Loucy (cell line): ENCODE measurements at regions not wholly inside any gene's neighbourhood (a gene's known extent, or its start where the extent isn't known, plus 50 kb on each side); places are given as distances from the start of the nearest gene placed in this dataset.

Experiments
- H2AFZ ChIP-seq: fragments of 200-600 bp; sonication (generic); 2 replicates; pipeline ENCODE4 v1.6.0; 2016; ENCODE audit warnings: antibody characterized with exemption, mild to moderate bottlenecking, low read length, moderate library complexity
- H3F3A ChIP-seq: fragments of 200-600 bp; 2 replicates; pipeline ENCODE4 v1.6.0; 2016; ENCODE audit warnings: antibody characterized with exemption, low read depth, mild to moderate bottlenecking
- H3K27me3 ChIP-seq: fragments of 200-600 bp; sonication (generic); 2 replicates; pipeline ENCODE4 v1.6.1; 2014; ENCODE audit warnings: low read length, mild to moderate bottlenecking; ENCODE audit not compliant: insufficient read depth, poor library complexity, severe bottlenecking
- H3K36me3 ChIP-seq: fragments of 200-600 bp; sonication (generic); 2 replicates; pipeline ENCODE4 v1.6.1; 2016; ENCODE audit warnings: low read length; ENCODE audit not compliant: insufficient read depth
- H3K4me1 ChIP-seq: fragments of 200-600 bp; sonication (generic); 2 replicates; pipeline ENCODE4 v1.5.1; 2014; ENCODE audit warnings: low read length, mild to moderate bottlenecking; ENCODE audit not compliant: insufficient read depth, poor library complexity, severe bottlenecking
- H3K4me2 ChIP-seq: fragments of 200-600 bp; sonication (generic); 2 replicates; pipeline ENCODE4 v1.6.0; 2014; ENCODE audit warnings: antibody characterized with exemption, low read length, low read depth, mild to moderate bottlenecking; ENCODE audit not compliant: poor library complexity, severe bottlenecking
- H3K4me3 ChIP-seq: fragments of 200-600 bp; sonication (generic); 2 replicates; pipeline ENCODE4 v1.5.1; 2014; ENCODE audit warnings: low read length, mild to moderate bottlenecking, mixed read lengths; ENCODE audit not compliant: poor library complexity, severe bottlenecking
- H3K79me2 ChIP-seq: fragments of 200-600 bp; sonication (generic); 2 replicates; pipeline ENCODE4 v1.6.1; 2014; ENCODE audit warnings: low read length; ENCODE audit not compliant: insufficient read depth
- H3K9ac ChIP-seq: fragments of 200-600 bp; sonication (generic); 2 replicates; pipeline ENCODE4 v1.6.0; 2014; ENCODE audit warnings: mild to moderate bottlenecking, low read depth, low read length, moderate library complexity; ENCODE audit not compliant: poor library complexity, severe bottlenecking
- H3K9me2 ChIP-seq: fragments of 200-600 bp; sonication (generic); replicated peaks from 2 replicates; pipeline ENCODE4 v1.6.1; 2016; ENCODE audit warnings: low read depth, low read length, mixed read lengths
- H3K9me3 ChIP-seq: fragments of 200-600 bp; sonication (generic); 2 replicates; pipeline ENCODE4 v1.6.1; 2014; ENCODE audit warnings: mild to moderate bottlenecking, antibody characterized with exemption, low read length, low read depth; ENCODE audit not compliant: insufficient read depth
- H4K20me1 ChIP-seq: fragments of 200-600 bp; sonication (generic); 2 replicates; pipeline ENCODE4 v1.6.0; 2014; ENCODE audit warnings: antibody characterized with exemption, low read length, mild to moderate bottlenecking; ENCODE audit not compliant: insufficient read depth, poor library complexity, severe bottlenecking
- EZH2phosphoT487 ChIP-seq: fragments of 200-600 bp; IDR thresholded peaks from 2 replicates; pipeline ENCODE4 v1.6.1; 2018; ENCODE audit warnings: antibody characterized with exemption, mild to moderate bottlenecking, moderate library complexity, borderline replicate concordance
- TF ChIP-seq, protein P1 (sequence below): fragments of 200-600 bp; sonication (generic); conservative IDR thresholded peaks from 2 replicates; pipeline ENCODE4 v1.5.1; 2014; ENCODE audit warnings: mild to moderate bottlenecking, antibody characterized with exemption, low read length

- H4K20me1 ChIP-seq: no peaks in the 10 kb centered on the region
- no peak overlapping the region for H3K4me2 ChIP-seq
- H3K79me2 ChIP-seq: no peaks in the 10 kb centered on the region
- no peaks in the 10 kb centered on the region for H3K27me3 ChIP-seq
- no peaks in the 10 kb centered on the region for H3K9me3 ChIP-seq
- H3K9ac ChIP-seq: no peak overlapping the region
- H3F3A ChIP-seq: no peaks in the 10 kb centered on the region
- TF ChIP-seq, protein P1, sequence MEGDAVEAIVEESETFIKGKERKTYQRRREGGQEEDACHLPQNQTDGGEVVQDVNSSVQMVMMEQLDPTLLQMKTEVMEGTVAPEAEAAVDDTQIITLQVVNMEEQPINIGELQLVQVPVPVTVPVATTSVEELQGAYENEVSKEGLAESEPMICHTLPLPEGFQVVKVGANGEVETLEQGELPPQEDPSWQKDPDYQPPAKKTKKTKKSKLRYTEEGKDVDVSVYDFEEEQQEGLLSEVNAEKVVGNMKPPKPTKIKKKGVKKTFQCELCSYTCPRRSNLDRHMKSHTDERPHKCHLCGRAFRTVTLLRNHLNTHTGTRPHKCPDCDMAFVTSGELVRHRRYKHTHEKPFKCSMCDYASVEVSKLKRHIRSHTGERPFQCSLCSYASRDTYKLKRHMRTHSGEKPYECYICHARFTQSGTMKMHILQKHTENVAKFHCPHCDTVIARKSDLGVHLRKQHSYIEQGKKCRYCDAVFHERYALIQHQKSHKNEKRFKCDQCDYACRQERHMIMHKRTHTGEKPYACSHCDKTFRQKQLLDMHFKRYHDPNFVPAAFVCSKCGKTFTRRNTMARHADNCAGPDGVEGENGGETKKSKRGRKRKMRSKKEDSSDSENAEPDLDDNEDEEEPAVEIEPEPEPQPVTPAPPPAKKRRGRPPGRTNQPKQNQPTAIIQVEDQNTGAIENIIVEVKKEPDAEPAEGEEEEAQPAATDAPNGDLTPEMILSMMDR: no peak
- no peak for TF ChIP-seq EZH2phosphoT487
- H3K4me3 ChIP-seq: no peak overlapping the region
- no peaks in the 10 kb centered on the region for H3K36me3 ChIP-seq
- no peak overlapping the region for H2AFZ ChIP-seq
- H3K9me2 ChIP-seq: no peaks in the 10 kb centered on the region
- no peaks in the 10 kb centered on the region for H3K4me1 ChIP-seq
Observed at GRCh38 chr4:55763996-55764395, 55.6 kb upstream of the EXOC1L start.

DNA sequence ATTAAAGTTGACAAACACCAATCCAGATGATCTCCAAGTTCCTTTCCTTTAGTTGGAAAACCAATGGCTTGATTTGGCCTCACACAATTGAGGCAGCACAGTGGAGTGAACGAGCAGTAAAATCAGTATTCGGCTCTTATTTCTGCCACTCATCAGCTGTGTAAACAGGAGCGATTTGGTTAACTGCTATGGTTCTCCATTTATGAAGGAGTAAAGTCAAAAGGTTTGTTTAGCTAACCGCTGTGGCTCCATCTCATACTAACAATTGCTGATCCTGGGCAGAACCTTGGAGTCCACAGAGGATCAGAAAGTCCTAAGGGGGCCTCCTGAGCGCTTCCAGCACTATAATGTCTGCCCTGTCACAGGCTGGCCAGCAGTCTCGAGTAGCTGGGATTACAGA is 54.5 kb upstream of the EXOC1L start:
- TF ChIP-seq, protein P1: no peak
- TF ChIP-seq EZH2phosphoT487: no peak
- H3F3A ChIP-seq: no peaks in the 10 kb centered on the region
- no peak overlapping the region for H2AFZ ChIP-seq

GRCh38 chr4:55768291-55768690 is 51.3 kb upstream of the EXOC1L start:
- H3K4me2 ChIP-seq: no peak overlapping the region

More for the DNA sequence above, 54.5 kb upstream of the EXOC1L start:
- H4K20me1 ChIP-seq: no peaks in the 10 kb centered on the region
- no peak overlapping the region for H3K9ac ChIP-seq
- H3K4me1 ChIP-seq: no peaks in the 10 kb centered on the region
- H3K9me3 ChIP-seq: no peaks in the 10 kb centered on the region
- no peak overlapping the region for H3K4me3 ChIP-seq
- H3K4me2 ChIP-seq: no peak overlapping the region
- no peaks in the 10 kb centered on the region for H3K36me3 ChIP-seq
- H3K9me2 ChIP-seq: no peaks in the 10 kb centered on the region
- no peaks in the 10 kb centered on the region for H3K79me2 ChIP-seq
- H3K27me3 ChIP-seq: no peaks in the 10 kb centered on the region

More at GRCh38 chr4:55768291-55768690, 51.3 kb upstream of the EXOC1L start:
- Histone ChIP-seq H3K4me1 (no peaks in the 10 kb centered on the region), H2AFZ (no peak overlapping the region), H3K9ac (no peak overlapping the region), H3F3A (no peaks in the 10 kb centered on the region), H3K9me2 (no peaks in the 10 kb centered on the region), H3K36me3 (no peaks in the 10 kb centered on the region), H3K27me3 (no peaks in the 10 kb centered on the region), H3K9me3 (no peaks in the 10 kb centered on the region), H3K4me3 (no peak overlapping the region), H4K20me1 (no peaks in the 10 kb centered on the region), H3K79me2 (no peaks in the 10 kb centered on the region)
- TF ChIP-seq, protein P1: no peak
- no peak for TF ChIP-seq EZH2phosphoT487
